Nephron progenitor cell (in vitro differentiated cells): ENCODE measurements at regions not wholly inside any gene's neighbourhood (a gene's known extent, or its start where the extent isn't known, plus 50 kb on each side); places are given as distances from the start of the nearest gene placed in this dataset.

ENCODE experiments used
- DNase-seq: peaks from one replicate; pipeline ENCODE4 v3.0.0; 2021
- H3K27ac Mint-ChIP-seq: 2 replicates; pipeline ENCODE4 v1.8.0; 2021; ENCODE audit warnings: mild to moderate bottlenecking, moderate library complexity, mixed read lengths
- H3K27me3 Mint-ChIP-seq: 2 replicates; pipeline ENCODE4 v1.8.0; 2021; ENCODE audit warnings: mild to moderate bottlenecking, low read depth, mixed read lengths; ENCODE audit not compliant: poor library complexity
- H3K36me3 Mint-ChIP-seq: 2 replicates; pipeline ENCODE4 v1.8.0; 2021; ENCODE audit warnings: low read depth, mixed read lengths
- H3K4me1 Mint-ChIP-seq: 2 replicates; pipeline ENCODE4 v1.8.0; 2021; ENCODE audit warnings: mixed read lengths
- H3K4me3 Mint-ChIP-seq: 2 replicates; pipeline ENCODE4 v1.8.0; 2021; ENCODE audit warnings: mild to moderate bottlenecking, moderate library complexity, mixed read lengths
- H3K9me3 Mint-ChIP-seq: 2 replicates; pipeline ENCODE4 v1.8.0; 2021; ENCODE audit warnings: mild to moderate bottlenecking, moderate library complexity, mixed read lengths
- TF ChIP-seq, protein P1 (sequence below): fragments of 200-600 bp; sonication (generic); IDR thresholded peaks from 2 replicates; pipeline ENCODE4 v1.5.0; 2021; ENCODE audit warnings: antibody characterized with exemption

DNA sequence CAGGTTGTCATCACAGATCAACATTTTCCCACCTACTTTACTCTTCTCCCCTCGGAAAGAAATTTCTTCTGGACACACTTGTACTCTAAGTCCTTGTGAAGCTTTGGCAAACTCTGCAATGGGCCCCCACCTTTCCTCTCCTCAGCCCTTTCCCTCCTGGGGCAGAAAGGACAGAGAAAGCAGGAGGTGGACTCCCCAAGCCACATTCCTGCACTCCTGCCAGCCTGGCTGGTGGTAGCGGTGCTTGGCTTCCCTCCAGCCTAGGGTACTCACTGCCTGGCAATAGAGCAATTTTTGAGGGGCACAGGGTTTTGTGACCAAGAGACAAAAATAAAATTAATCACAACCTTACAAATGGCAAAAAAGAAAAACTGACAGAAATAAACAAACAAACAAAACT is 451.4 kb downstream of the ZSWIM6 start:
- TF ChIP-seq, protein P1, sequence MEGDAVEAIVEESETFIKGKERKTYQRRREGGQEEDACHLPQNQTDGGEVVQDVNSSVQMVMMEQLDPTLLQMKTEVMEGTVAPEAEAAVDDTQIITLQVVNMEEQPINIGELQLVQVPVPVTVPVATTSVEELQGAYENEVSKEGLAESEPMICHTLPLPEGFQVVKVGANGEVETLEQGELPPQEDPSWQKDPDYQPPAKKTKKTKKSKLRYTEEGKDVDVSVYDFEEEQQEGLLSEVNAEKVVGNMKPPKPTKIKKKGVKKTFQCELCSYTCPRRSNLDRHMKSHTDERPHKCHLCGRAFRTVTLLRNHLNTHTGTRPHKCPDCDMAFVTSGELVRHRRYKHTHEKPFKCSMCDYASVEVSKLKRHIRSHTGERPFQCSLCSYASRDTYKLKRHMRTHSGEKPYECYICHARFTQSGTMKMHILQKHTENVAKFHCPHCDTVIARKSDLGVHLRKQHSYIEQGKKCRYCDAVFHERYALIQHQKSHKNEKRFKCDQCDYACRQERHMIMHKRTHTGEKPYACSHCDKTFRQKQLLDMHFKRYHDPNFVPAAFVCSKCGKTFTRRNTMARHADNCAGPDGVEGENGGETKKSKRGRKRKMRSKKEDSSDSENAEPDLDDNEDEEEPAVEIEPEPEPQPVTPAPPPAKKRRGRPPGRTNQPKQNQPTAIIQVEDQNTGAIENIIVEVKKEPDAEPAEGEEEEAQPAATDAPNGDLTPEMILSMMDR, result no peak
- Mint-ChIP-seq H3K9me3 (peaks cover 3% of the 10 kb centered on the region), H3K27ac (no peak overlapping the region), H3K4me1 (no peaks in the 10 kb centered on the region), H3K27me3 (no peaks in the 10 kb centered on the region), H3K36me3 (no peaks in the 10 kb centered on the region), H3K4me3 (no peak overlapping the region)
- DNase-seq, result no peak

DNA sequence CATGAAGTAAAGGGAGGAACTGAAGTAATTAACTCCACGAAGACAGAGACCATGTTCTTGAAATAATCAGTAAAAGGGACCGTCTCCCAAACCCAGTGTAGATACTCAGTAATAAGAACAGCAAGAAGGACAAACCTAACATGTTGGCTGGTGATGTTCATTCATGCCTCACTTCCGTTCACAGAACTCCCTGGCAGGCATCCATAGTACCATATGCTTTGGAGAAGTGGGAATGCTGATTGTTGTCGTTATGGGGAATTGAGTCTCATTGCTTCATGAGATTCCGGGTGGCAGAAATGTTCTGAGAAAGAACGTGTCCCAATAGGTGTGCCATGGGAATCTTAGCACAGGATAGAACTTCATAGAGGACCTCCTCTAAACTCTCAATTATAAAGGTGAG is 452.3 kb downstream of the ZSWIM6 start:
- Mint-ChIP-seq H3K27me3 (no peaks in the 10 kb centered on the region), H3K27ac (no peak overlapping the region), H3K4me3 (no peak overlapping the region), H3K9me3 (peaks cover 3% of the 10 kb centered on the region), H3K36me3 (no peaks in the 10 kb centered on the region), H3K4me1 (no peaks in the 10 kb centered on the region)
- DNase-seq, result no peak
- TF ChIP-seq, protein P1, result no peak

DNA sequence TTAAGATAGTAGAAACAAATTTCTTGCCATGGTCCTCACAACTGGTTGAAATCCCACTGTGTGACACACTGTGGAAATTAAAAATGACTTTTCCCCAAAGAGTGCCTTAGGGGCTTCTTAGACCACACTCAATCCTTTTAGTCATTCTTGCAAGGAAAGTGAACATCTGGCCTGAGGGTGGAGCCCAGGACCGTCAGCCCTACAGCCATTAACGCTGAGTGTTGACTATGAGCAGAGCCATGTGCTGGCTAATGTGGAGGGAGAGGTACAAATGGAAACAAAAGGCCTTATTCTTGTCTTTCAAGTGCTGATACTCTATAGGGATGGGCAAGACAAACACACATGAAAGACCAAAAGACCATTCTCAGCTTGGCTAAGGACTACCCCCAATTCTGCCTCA is 456.5 kb downstream of the ZSWIM6 start:
- Mint-ChIP-seq H3K9me3 (no peaks in the 10 kb centered on the region), H3K27me3 (peaks cover 3% of the 10 kb centered on the region), H3K27ac (no peak overlapping the region), H3K4me1 (no peaks in the 10 kb centered on the region), H3K36me3 (no peaks in the 10 kb centered on the region), H3K4me3 (no peak overlapping the region)
- no peak for DNase-seq
- TF ChIP-seq, protein P1, result no peak

DNA sequence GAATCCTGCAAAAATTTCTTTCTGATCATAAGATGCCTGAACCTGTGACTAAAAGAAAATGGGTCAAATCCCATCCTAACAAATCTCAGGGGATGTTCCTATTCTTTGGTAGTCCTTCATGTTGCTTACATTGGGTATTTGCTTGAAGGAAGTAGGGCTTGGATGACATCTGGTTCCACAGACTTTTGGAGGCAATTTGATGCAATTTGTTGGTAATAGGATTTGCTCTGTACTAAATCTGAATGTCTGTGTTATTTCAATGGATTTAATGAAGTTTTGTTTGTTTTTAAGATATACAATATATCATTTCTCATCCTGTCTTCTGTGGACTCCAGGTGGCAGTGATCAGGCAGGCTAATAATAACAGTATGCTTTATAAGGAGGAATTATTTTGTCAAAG is 457.9 kb downstream of the ZSWIM6 start:
- Mint-ChIP-seq H3K4me1 (no peaks in the 10 kb centered on the region), H3K9me3 (no peaks in the 10 kb centered on the region), H3K36me3 (no peaks in the 10 kb centered on the region), H3K4me3 (no peak overlapping the region), H3K27ac (no peak overlapping the region), H3K27me3 (peaks cover 5% of the 10 kb centered on the region)
- no peak for DNase-seq
- TF ChIP-seq, protein P1, result no peak

DNA sequence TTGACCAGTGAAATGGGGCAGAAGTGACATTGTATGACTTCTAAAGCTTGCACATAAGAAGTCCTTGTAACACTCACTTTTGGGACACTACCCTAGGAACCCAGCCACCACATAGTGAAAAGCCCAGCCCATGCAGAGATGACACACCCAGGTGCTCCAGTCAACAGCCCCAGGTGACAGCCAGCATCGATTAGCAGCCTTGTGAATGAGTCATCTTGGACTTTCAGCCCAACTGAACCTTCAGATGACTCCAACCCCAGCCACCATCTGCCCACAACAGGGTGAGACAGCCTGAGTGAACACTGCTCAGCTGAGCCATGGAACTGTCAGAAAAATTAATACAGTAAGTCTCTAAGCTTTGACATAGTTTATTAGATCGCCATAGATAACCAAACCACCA is 458.6 kb downstream of the ZSWIM6 start:
- TF ChIP-seq, protein P1, result no peak
- Mint-ChIP-seq H3K9me3 (no peaks in the 10 kb centered on the region), H3K36me3 (no peaks in the 10 kb centered on the region), H3K27ac (no peak overlapping the region), H3K4me3 (no peak overlapping the region), H3K4me1 (no peaks in the 10 kb centered on the region), H3K27me3 (peaks cover 5% of the 10 kb centered on the region)
- DNase-seq, result no peak

DNA sequence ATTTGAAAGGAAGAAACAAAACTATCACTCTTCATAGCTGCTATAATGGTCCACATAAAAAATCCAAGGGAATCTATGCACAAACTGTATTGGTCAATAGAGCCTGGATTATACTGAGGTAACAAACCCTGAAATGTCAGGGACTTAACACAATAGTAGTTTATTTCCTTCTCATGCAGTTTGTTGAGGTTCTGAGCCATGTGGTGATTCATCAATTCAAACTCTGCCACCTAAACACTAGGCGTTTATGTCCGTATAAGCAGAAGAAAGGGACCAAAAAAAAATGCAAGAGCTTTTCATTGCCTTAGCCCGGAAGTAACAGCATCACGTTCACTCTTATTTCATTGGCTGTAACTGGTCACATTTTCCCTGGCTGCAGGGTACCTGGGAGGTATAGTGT is 464.7 kb downstream of the ZSWIM6 start:
- peaks cover 9% of the 10 kb centered on the region for H3K27me3 Mint-ChIP-seq
- H3K4me3 Mint-ChIP-seq, result no peak overlapping the region

More for the DNA sequence above, 464.7 kb downstream of the ZSWIM6 start:
- H3K4me1 Mint-ChIP-seq, result no peaks in the 10 kb centered on the region
- H3K27ac Mint-ChIP-seq, result no peak overlapping the region
- TF ChIP-seq, protein P1, result no peak
- DNase-seq, result no peak
- no peaks in the 10 kb centered on the region for H3K36me3 Mint-ChIP-seq
- H3K9me3 Mint-ChIP-seq, result no peaks in the 10 kb centered on the region
